ENCODE measurements at regions not wholly inside any gene's neighbourhood (a gene's known extent, or its start where the extent isn't known, plus 50 kb on each side); places are given as distances from the start of the nearest gene placed in this dataset.

- no peak overlapping the region for H3K9ac ChIP-seq (ENCODE audit: insufficient read length, low read depth)
- H3K4me3 ChIP-seq (ENCODE audit: insufficient read length, low read depth) = no peak overlapping the region
- DNase-seq (ENCODE audit: low read depth, low spot score) = no peak
- no peaks in the 10 kb centered on the region for H3K27me3 ChIP-seq (ENCODE audit: insufficient read depth, insufficient read length)
- H3K9me3 ChIP-seq (ENCODE audit: insufficient read depth, low read length) = no peaks in the 10 kb centered on the region
- TF ChIP-seq ZNF274 (IDR thresholded peaks at IDR 0.05; ENCODE audit: low read depth, low read length) = no peak
- TF ChIP-seq YY1 (IDR thresholded peaks at IDR 0.05; ENCODE audit: insufficient read depth, insufficient read length) = no peak
- no peaks in the 10 kb centered on the region for H3K36me3 ChIP-seq (ENCODE audit: insufficient read depth, insufficient read length, low read length)
- no peaks in the 10 kb centered on the region for H3K4me1 ChIP-seq (ENCODE audit: insufficient read depth, insufficient read length)
Measured at GRCh38 chr14:71507681-71508080, 424.5 kb upstream of the RGS6 start.

- Histone ChIP-seq H3K4me1 (ENCODE audit: insufficient read depth, insufficient read length) (no peaks in the 10 kb centered on the region), H3K36me3 (ENCODE audit: insufficient read depth, insufficient read length, low read length) (no peaks in the 10 kb centered on the region), H3K9ac (ENCODE audit: insufficient read length, low read depth) (no peak overlapping the region), H3K4me3 (ENCODE audit: insufficient read length, low read depth) (no peak overlapping the region), H3K9me3 (ENCODE audit: insufficient read depth, low read length) (no peaks in the 10 kb centered on the region), H3K27me3 (ENCODE audit: insufficient read depth, insufficient read length) (no peaks in the 10 kb centered on the region)
- no peak for DNase-seq (ENCODE audit: low read depth, low spot score)
- TF ChIP-seq ZNF274 (IDR thresholded peaks at IDR 0.05; ENCODE audit: low read depth, low read length) (no peak), YY1 (IDR thresholded peaks at IDR 0.05; ENCODE audit: insufficient read depth, insufficient read length) (no peak), SUZ12 (IDR thresholded peaks at IDR 0.05; ENCODE audit: extremely low read depth, insufficient read depth, insufficient read length) (no peak)
Measured at GRCh38 chr14:71508901-71509300, 423.3 kb upstream of the RGS6 start.

- Histone ChIP-seq H3K4me1 (ENCODE audit: insufficient read depth, insufficient read length) (no peaks in the 10 kb centered on the region), H3K27me3 (ENCODE audit: insufficient read depth, insufficient read length) (no peaks in the 10 kb centered on the region), H3K36me3 (ENCODE audit: insufficient read depth, insufficient read length, low read length) (no peaks in the 10 kb centered on the region), H3K4me3 (ENCODE audit: insufficient read length, low read depth) (no peak overlapping the region), H3K9ac (ENCODE audit: insufficient read length, low read depth) (no peak overlapping the region), H3K9me3 (ENCODE audit: insufficient read depth, low read length) (no peaks in the 10 kb centered on the region)
- TF ChIP-seq SUZ12 (IDR thresholded peaks at IDR 0.05; ENCODE audit: extremely low read depth, insufficient read depth, insufficient read length) = no peak
- no peak for TF ChIP-seq ZNF274 (IDR thresholded peaks at IDR 0.05; ENCODE audit: low read depth, low read length)
- TF ChIP-seq YY1 (IDR thresholded peaks at IDR 0.05; ENCODE audit: insufficient read depth, insufficient read length) = no peak
- DNase-seq (ENCODE audit: low read depth, low spot score) = no peak
Measured at GRCh38 chr14:71511152-71511551, 421.1 kb upstream of the RGS6 start.

- no peaks in the 10 kb centered on the region for H3K36me3 ChIP-seq (ENCODE audit: insufficient read depth, insufficient read length, low read length)
- no peaks in the 10 kb centered on the region for H3K27me3 ChIP-seq (ENCODE audit: insufficient read depth, insufficient read length)
- TF ChIP-seq SUZ12 (IDR thresholded peaks at IDR 0.05; ENCODE audit: extremely low read depth, insufficient read depth, insufficient read length) = no peak
- TF ChIP-seq YY1 (IDR thresholded peaks at IDR 0.05; ENCODE audit: insufficient read depth, insufficient read length) = no peak
- TF ChIP-seq ZNF274 (IDR thresholded peaks at IDR 0.05; ENCODE audit: low read depth, low read length) = no peak
- H3K9ac ChIP-seq (ENCODE audit: insufficient read length, low read depth) = no peak overlapping the region
- H3K4me3 ChIP-seq (ENCODE audit: insufficient read length, low read depth) = no peak overlapping the region
- H3K4me1 ChIP-seq (ENCODE audit: insufficient read depth, insufficient read length) = no peaks in the 10 kb centered on the region
- no peak for DNase-seq (ENCODE audit: low read depth, low spot score)
- H3K9me3 ChIP-seq (ENCODE audit: insufficient read depth, low read length) = no peaks in the 10 kb centered on the region
Measured at GRCh38 chr14:71514941-71515919, 417.0 kb upstream of the RGS6 start.

- Histone ChIP-seq H3K4me1 (ENCODE audit: insufficient read depth, insufficient read length) (no peaks in the 10 kb centered on the region), H3K9me3 (ENCODE audit: insufficient read depth, low read length) (no peaks in the 10 kb centered on the region), H3K27me3 (ENCODE audit: insufficient read depth, insufficient read length) (no peaks in the 10 kb centered on the region), H3K4me3 (ENCODE audit: insufficient read length, low read depth) (no peak overlapping the region), H3K36me3 (ENCODE audit: insufficient read depth, insufficient read length, low read length) (no peaks in the 10 kb centered on the region), H3K9ac (ENCODE audit: insufficient read length, low read depth) (no peak overlapping the region)
- no peak for DNase-seq (ENCODE audit: low read depth, low spot score)
- no peak for TF ChIP-seq YY1 (IDR thresholded peaks at IDR 0.05; ENCODE audit: insufficient read depth, insufficient read length)
- no peak for TF ChIP-seq ZNF274 (IDR thresholded peaks at IDR 0.05; ENCODE audit: low read depth, low read length)
- TF ChIP-seq SUZ12 (IDR thresholded peaks at IDR 0.05; ENCODE audit: extremely low read depth, insufficient read depth, insufficient read length) = no peak
Measured at GRCh38 chr14:71521238-71522135, 410.7 kb upstream of the RGS6 start.

GRCh38 chr14:71523630-71524319 lies 408.5 kb upstream of the RGS6 start:
- no peak overlapping the region for H3K4me3 ChIP-seq (ENCODE audit: insufficient read length, low read depth)
- no peaks in the 10 kb centered on the region for H3K9me3 ChIP-seq (ENCODE audit: insufficient read depth, low read length)
- DNase-seq (ENCODE audit: low read depth, low spot score) = no peak
- TF ChIP-seq SUZ12 (IDR thresholded peaks at IDR 0.05; ENCODE audit: extremely low read depth, insufficient read depth, insufficient read length) (no peak), YY1 (IDR thresholded peaks at IDR 0.05; ENCODE audit: insufficient read depth, insufficient read length) (no peak), ZNF274 (IDR thresholded peaks at IDR 0.05; ENCODE audit: low read depth, low read length) (no peak)
- no peaks in the 10 kb centered on the region for H3K4me1 ChIP-seq (ENCODE audit: insufficient read depth, insufficient read length)
- H3K36me3 ChIP-seq (ENCODE audit: insufficient read depth, insufficient read length, low read length) = no peaks in the 10 kb centered on the region
- no peak overlapping the region for H3K9ac ChIP-seq (ENCODE audit: insufficient read length, low read depth)
- no peaks in the 10 kb centered on the region for H3K27me3 ChIP-seq (ENCODE audit: insufficient read depth, insufficient read length)
